ENCODE measurements at regions not wholly inside any gene's neighbourhood (a gene's known extent, or its start where the extent isn't known, plus 50 kb on each side); places are given as distances from the start of the nearest gene placed in this dataset.
"Not testable (repeated sequence)": the region's sequence is repeated elsewhere in the genome, so short reads cannot be mapped to it uniquely, and the experiment has no call there.

GRCh38 chr1:148279002-148279542, 127.0 kb upstream of the NBPF11 start:
- H3K36me3 ChIP-seq (ENCODE audit: control insufficient read depth, insufficient read depth, low read length); H3K4me3 ChIP-seq (ENCODE audit: low read depth, low read length); H3K27me3 ChIP-seq (ENCODE audit: control insufficient read depth, insufficient read depth, low read length); DNase-seq (ENCODE audit: low read depth): not testable (repeated sequence)

GRCh38 chr1:148277865-148278279, 125.8 kb upstream of the NBPF11 start:
- H3K4me3 ChIP-seq (ENCODE audit: low read depth, low read length); DNase-seq (ENCODE audit: low read depth); H3K27me3 ChIP-seq (ENCODE audit: control insufficient read depth, insufficient read depth, low read length); H3K36me3 ChIP-seq (ENCODE audit: control insufficient read depth, insufficient read depth, low read length): not testable (repeated sequence)

- not testable (repeated sequence) for H3K36me3 ChIP-seq (ENCODE audit: control insufficient read depth, insufficient read depth, low read length); DNase-seq (ENCODE audit: low read depth); H3K4me3 ChIP-seq (ENCODE audit: low read depth, low read length); H3K27me3 ChIP-seq (ENCODE audit: control insufficient read depth, insufficient read depth, low read length)
Observed at GRCh38 chr1:148267066-148267465, 115.0 kb upstream of the NBPF11 start.

- no peak for TF ChIP-seq CTCF (IDR thresholded peaks at IDR 0.05; ENCODE audit: insufficient read depth, low read length, poor library complexity, severe bottlenecking)
- Histone ChIP-seq H3K27me3 (ENCODE audit: control insufficient read depth, insufficient read depth, low read length) (no peaks in the 10 kb centered on the region), H3K36me3 (ENCODE audit: control insufficient read depth, insufficient read depth, low read length) (no peaks in the 10 kb centered on the region), H3K4me3 (ENCODE audit: low read depth, low read length) (peak overlapping the region; percentile 38)
- no peak for DNase-seq (ENCODE audit: low read depth)
Observed at GRCh38 chr1:148264374-148265276, 112.5 kb upstream of the NBPF11 start.

- Histone ChIP-seq H3K27me3 (ENCODE audit: control insufficient read depth, insufficient read depth, low read length) (no peaks in the 10 kb centered on the region), H3K4me3 (ENCODE audit: low read depth, low read length) (peak overlapping the region; percentile 38), H3K36me3 (ENCODE audit: control insufficient read depth, insufficient read depth, low read length) (no peaks in the 10 kb centered on the region)
- no peak for TF ChIP-seq CTCF (IDR thresholded peaks at IDR 0.05; ENCODE audit: insufficient read depth, low read length, poor library complexity, severe bottlenecking)
- no peak for DNase-seq (ENCODE audit: low read depth)
Observed at GRCh38 chr1:148263906-148264255, 111.8 kb upstream of the NBPF11 start.

GRCh38 chr1:148263128-148263905, 111.2 kb upstream of the NBPF11 start:
- no peaks in the 10 kb centered on the region for H3K36me3 ChIP-seq (ENCODE audit: control insufficient read depth, insufficient read depth, low read length)
- no peaks in the 10 kb centered on the region for H3K27me3 ChIP-seq (ENCODE audit: control insufficient read depth, insufficient read depth, low read length)
- peak overlapping the region; percentile 38 for H3K4me3 ChIP-seq (ENCODE audit: low read depth, low read length)
- no peak for TF ChIP-seq CTCF (IDR thresholded peaks at IDR 0.05; ENCODE audit: insufficient read depth, low read length, poor library complexity, severe bottlenecking)
- DNase-seq (ENCODE audit: low read depth), result peak; percentile 87

GRCh38 chr1:148261684-148262083, 109.6 kb upstream of the NBPF11 start:
- not testable (repeated sequence) for H3K36me3 ChIP-seq (ENCODE audit: control insufficient read depth, insufficient read depth, low read length); DNase-seq (ENCODE audit: low read depth); H3K4me3 ChIP-seq (ENCODE audit: low read depth, low read length); H3K27me3 ChIP-seq (ENCODE audit: control insufficient read depth, insufficient read depth, low read length)

- not testable (repeated sequence) for H3K27me3 ChIP-seq (ENCODE audit: control insufficient read depth, insufficient read depth, low read length); DNase-seq (ENCODE audit: low read depth); H3K4me3 ChIP-seq (ENCODE audit: low read depth, low read length); H3K36me3 ChIP-seq (ENCODE audit: control insufficient read depth, insufficient read depth, low read length)
Observed at GRCh38 chr1:148257886-148258285, 105.8 kb upstream of the NBPF11 start.
